Endothelial cell of umbilical vein (primary cell): ENCODE measurements at regions not wholly inside any gene's neighbourhood (a gene's known extent, or its start where the extent isn't known, plus 50 kb on each side); places are given as distances from the start of the nearest gene placed in this dataset.

ENCODE experiments used
- BruUV-seq: library from RNA; stranded (reverse); fragments of 400-500 nt; replicated peaks from 2 replicates; lab custom pipeline; 2021; lab: Mats Ljungman, UMichigan
- CTCF ChIA-PET: fragments of 300-600, 350-600 bp; sonication (Branson Sonifier 250); formaldehyde crosslinking; loops from one replicate; lab custom pipeline; 2021; ENCODE audit warnings: antibody characterized with exemption, inconsistent platforms; lab: Charles Lee
- POLR2A ChIA-PET: fragments of 300-600, 350-600 bp; sonication (Branson Sonifier 250); formaldehyde crosslinking; loops from one replicate; lab custom pipeline; 2021; ENCODE audit warnings: antibody characterized with exemption, inconsistent platforms; lab: Charles Lee
- DNase-seq: peaks from one replicate; pipeline ENCODE4 v3.0.0-alpha.2; 2011; ENCODE audit warnings: low read depth, low spot score
- FAIRE-seq: peaks from 2 replicates; lab custom pipeline; 2011; peaks lifted over from hg19 to GRCh38; lab: Jason Lieb, UNC
- H2AFZ ChIP-seq: 2 replicates; pipeline ENCODE4 v1.6.0; 2012; ENCODE audit warnings: low read depth, low read length, control low read depth, inconsistent platforms
- H3K27ac ChIP-seq: 2 replicates; pipeline ENCODE4 v1.5.1; 2011; ENCODE audit warnings: low read depth, mild to moderate bottlenecking, control low read depth, low read length, moderate library complexity; ENCODE audit not compliant: insufficient read depth
- H3K27me3 ChIP-seq, 2 experiments: 2 replicates each; pipeline versions ENCODE4 v1.6.0 to v1.6.1; 2011; ENCODE audit warnings: low read length in 2 of 2, mixed read lengths in 1 of 2; ENCODE audit not compliant: control insufficient read depth in 2 of 2, insufficient read depth in 2 of 2
- H3K36me3 ChIP-seq, 2 experiments: 2 replicates in 1 of 2; 3 replicates in 1 of 2; pipeline ENCODE4 v1.5.1; 2011; ENCODE audit warnings: low read length in 2 of 2, mild to moderate bottlenecking in 1 of 2, moderate library complexity in 1 of 2; ENCODE audit not compliant: control insufficient read depth in 2 of 2, insufficient read depth in 2 of 2; ENCODE audit errors: extremely low read depth in 1 of 2
- H3K4me1 ChIP-seq: 3 replicates; pipeline ENCODE4 v1.5.1; 2011; ENCODE audit warnings: mild to moderate bottlenecking, low read length; ENCODE audit not compliant: control insufficient read depth, insufficient read depth; ENCODE audit errors: extremely low read depth
- H3K4me2 ChIP-seq: 2 replicates; pipeline ENCODE4 v1.6.1; 2011; ENCODE audit warnings: low read length, control low read depth, mixed read lengths; ENCODE audit not compliant: insufficient read depth
- H3K4me3 ChIP-seq, 3 experiments: fragments of 200-600 bp in 1 of 3; sonication (generic), shearing (Covaris generic) in 1 of 3; replicated peaks in 1 of 3; 2 replicates each; pipeline ENCODE4 v1.5.1; 2011 to 2016; ENCODE audit warnings: control low read depth in 3 of 3, low read length in 3 of 3, mild to moderate bottlenecking in 2 of 3, inconsistent platforms in 1 of 3, low read depth in 1 of 3, moderate library complexity in 1 of 3; ENCODE audit not compliant: insufficient read depth in 1 of 3
- H3K79me2 ChIP-seq: 2 replicates; pipeline ENCODE4 v1.6.0; 2012; ENCODE audit warnings: low read length, inconsistent platforms; ENCODE audit not compliant: control insufficient read depth, insufficient read depth
- H3K9ac ChIP-seq: replicated peaks from 2 replicates; pipeline ENCODE3; 2011; ENCODE audit warnings: low read length, control low read depth; ENCODE audit not compliant: insufficient read depth; ENCODE audit errors: extremely low read depth
- H3K9me1 ChIP-seq: replicated peaks from 3 replicates; pipeline ENCODE4 v1.6.0; 2011; ENCODE audit warnings: mild to moderate bottlenecking, low read length; ENCODE audit not compliant: control insufficient read depth, insufficient read depth; ENCODE audit errors: extremely low read depth
- H3K9me3 ChIP-seq: replicated peaks from 2 replicates; pipeline ENCODE4 v1.5.1; 2012; ENCODE audit warnings: low read length, inconsistent platforms; ENCODE audit not compliant: control insufficient read depth, insufficient read depth
- H4K20me1 ChIP-seq: replicated peaks from 2 replicates; pipeline ENCODE3; 2011; ENCODE audit warnings: mild to moderate bottlenecking, low read length; ENCODE audit not compliant: control insufficient read depth, insufficient read depth; ENCODE audit errors: extremely low read depth
- EZH2 ChIP-seq: IDR thresholded peaks from 2 replicates; pipeline ENCODE4 v1.6.1; 2012; ENCODE audit warnings: borderline replicate concordance, low read depth, mild to moderate bottlenecking, moderate library complexity, low read length, inconsistent platforms; ENCODE audit not compliant: severe bottlenecking
- FOS ChIP-seq: IDR thresholded peaks from 2 replicates; pipeline ENCODE4 v1.6.1; 2011; ENCODE audit warnings: mild to moderate bottlenecking, low read length, moderate library complexity, borderline replicate concordance; ENCODE audit not compliant: insufficient read depth
- GATA2 ChIP-seq: IDR thresholded peaks from 2 replicates; pipeline ENCODE4 v1.7.0; 2011; ENCODE audit warnings: low read depth, mild to moderate bottlenecking, moderate library complexity, mixed read lengths, low read length; ENCODE audit not compliant: insufficient read length, insufficient read depth
- JUN ChIP-seq: IDR thresholded peaks from 2 replicates; pipeline ENCODE4 v1.6.1; 2011; ENCODE audit warnings: borderline replicate concordance, low read depth; ENCODE audit not compliant: insufficient read length, insufficient read depth
- POLR2A ChIP-seq: IDR thresholded peaks from 2 replicates; pipeline ENCODE4 v1.6.1; 2012; ENCODE audit warnings: low read depth, mild to moderate bottlenecking, control low read depth, low read length
- POLR2AphosphoS5 ChIP-seq: IDR thresholded peaks from 2 replicates; pipeline ENCODE4 v1.6.1; 2012; ENCODE audit warnings: low read depth, mild to moderate bottlenecking, control low read depth, low read length, moderate library complexity; ENCODE audit not compliant: insufficient read depth
- dilution Hi-C: fragments of 300-500 bp; cut with MboI; formaldehyde crosslinking; loops from one replicate; pipeline ENCODE4 v1.15.0; 2019; ENCODE audit warnings: low sequenced_read_pairs; ENCODE audit not compliant: extremely low pct_ligation_motif_present
- intact Hi-C: fragments of 100-400 bp; cut with micrococcal nuclease; formaldehyde crosslinking; loops from one replicate; pipeline ENCODE4 v1.10.0; 2022
- TF ChIP-seq, protein P1 (sequence below), 2 donors: IDR thresholded peaks; 1 replicate in 1 of 2; 2 replicates in 1 of 2; pipeline ENCODE4 v1.5.1; 2011; ENCODE audit warnings: low read length in 2 of 2, mild to moderate bottlenecking in 2 of 2, moderate library complexity in 2 of 2, control low read depth in 1 of 2, inconsistent platforms in 1 of 2, low read depth in 1 of 2; ENCODE audit not compliant: insufficient read depth in 1 of 2; ENCODE audit errors: extremely low read depth in 1 of 2

GRCh38 chr2:16025876-16026640, 85.7 kb downstream of the MYCN start:
- Histone ChIP-seq H3K9me3 (peaks cover 3% of the 10 kb centered on the region), H3K4me2 (no peak overlapping the region), H4K20me1 (no peaks in the 10 kb centered on the region), H2AFZ (no peak overlapping the region), H3K4me1 (no peaks in the 10 kb centered on the region), H3K36me3 (no peaks in the 10 kb centered on the region), H3K79me2 (no peaks in the 10 kb centered on the region), H3K4me3 (no peak overlapping the region), H3K9ac (no peak overlapping the region), H3K27me3 (no peaks in the 10 kb centered on the region), H3K27ac (no peak overlapping the region), H3K9me1 (no peaks in the 10 kb centered on the region)
- dilution Hi-C loops: no loop called here
- TF ChIP-seq GATA2 (no peak), POLR2A (no peak), POLR2AphosphoS5 (no peak), EZH2 (no peak), JUN (no peak), FOS (no peak)
- TF ChIP-seq, protein P1, sequence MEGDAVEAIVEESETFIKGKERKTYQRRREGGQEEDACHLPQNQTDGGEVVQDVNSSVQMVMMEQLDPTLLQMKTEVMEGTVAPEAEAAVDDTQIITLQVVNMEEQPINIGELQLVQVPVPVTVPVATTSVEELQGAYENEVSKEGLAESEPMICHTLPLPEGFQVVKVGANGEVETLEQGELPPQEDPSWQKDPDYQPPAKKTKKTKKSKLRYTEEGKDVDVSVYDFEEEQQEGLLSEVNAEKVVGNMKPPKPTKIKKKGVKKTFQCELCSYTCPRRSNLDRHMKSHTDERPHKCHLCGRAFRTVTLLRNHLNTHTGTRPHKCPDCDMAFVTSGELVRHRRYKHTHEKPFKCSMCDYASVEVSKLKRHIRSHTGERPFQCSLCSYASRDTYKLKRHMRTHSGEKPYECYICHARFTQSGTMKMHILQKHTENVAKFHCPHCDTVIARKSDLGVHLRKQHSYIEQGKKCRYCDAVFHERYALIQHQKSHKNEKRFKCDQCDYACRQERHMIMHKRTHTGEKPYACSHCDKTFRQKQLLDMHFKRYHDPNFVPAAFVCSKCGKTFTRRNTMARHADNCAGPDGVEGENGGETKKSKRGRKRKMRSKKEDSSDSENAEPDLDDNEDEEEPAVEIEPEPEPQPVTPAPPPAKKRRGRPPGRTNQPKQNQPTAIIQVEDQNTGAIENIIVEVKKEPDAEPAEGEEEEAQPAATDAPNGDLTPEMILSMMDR (IDR thresholded peaks at IDR 0.05; ENCODE audit: extremely low read depth in 1 of 2, insufficient read depth in 1 of 2, low read depth in 1 of 2, low read length in 2 of 2): no peak
- intact Hi-C loops: no loop called here
- FAIRE-seq (no peak), DNase-seq (no peak)
- ChIA-PET POLR2A (no interaction called here), CTCF (no interaction called here)
- BruUV-seq: no TSS peak
